GM12878 (cell line): ENCODE measurements at regions not wholly inside any gene's neighbourhood (a gene's known extent, or its start where the extent isn't known, plus 50 kb on each side); places are given as distances from the start of the nearest gene placed in this dataset.

ENCODE experiments used
- ATAC-seq: fragments of 200-7000 bp; cut with Tn5 transposase; 3 replicates; pipeline ENCODE4 v1.9.1; 2020; ENCODE audit warnings: mild to moderate bottlenecking, moderate library complexity
- BruUV-seq: library from RNA; stranded (reverse); fragments of 400-500 nt; replicated peaks from 2 replicates; lab custom pipeline; 2021; lab: Mats Ljungman, UMichigan
- CTCF ChIA-PET: fragments of 300-600 bp; sonication (Branson Sonifier 250); formaldehyde crosslinking; extraction: SDS; loops from one replicate; lab custom pipeline; 2021; ENCODE audit warnings: inconsistent platforms; lab: Yijun Ruan, JAX
- POLR2A ChIA-PET: fragments of 350-600 bp; formaldehyde crosslinking; extraction: SDS; loops from one replicate; lab custom pipeline; 2021; ENCODE audit warnings: inconsistent platforms; lab: Charles Lee
- RAD21 ChIA-PET: fragments of 300-600 bp; sonication (Branson Sonifier 250); formaldehyde crosslinking; loops from one replicate; lab custom pipeline; 2023; ENCODE audit warnings: antibody characterized with exemption; ENCODE audit not compliant: unreplicated experiment; lab: Charles Lee
- SMC1A ChIA-PET: fragments of 300-600 bp; sonication (Branson Sonifier 250); formaldehyde crosslinking; loops from one replicate; lab custom pipeline; 2023; ENCODE audit not compliant: unreplicated experiment, uncharacterized antibody; lab: Charles Lee
- DNase-seq: peaks from one replicate; pipeline ENCODE4 v3.0.0-alpha.2; 2011; ENCODE audit warnings: low read depth, low spot score
- FAIRE-seq: peaks from 3 replicates; lab custom pipeline; 2011; peaks lifted over from hg19 to GRCh38; lab: Jason Lieb, UNC
- H2AFZ ChIP-seq: 2 replicates; pipeline ENCODE4 v1.6.0; 2011; ENCODE audit warnings: low read depth, low read length, control low read depth; ENCODE audit not compliant: control insufficient read depth
- H3K27ac ChIP-seq: 2 replicates; pipeline ENCODE4 v1.5.1; 2011; ENCODE audit warnings: control low read depth; ENCODE audit not compliant: control insufficient read depth, insufficient read depth
- H3K27me3 ChIP-seq, 2 experiments: replicated peaks in 1 of 2; 2 replicates each; pipeline versions ENCODE4 v1.6.0 to v1.6.1; 2011; ENCODE audit warnings: low read length in 1 of 2; ENCODE audit not compliant: control insufficient read depth in 2 of 2, insufficient read depth in 2 of 2
- H3K36me3 ChIP-seq, 2 experiments: 2 replicates each; pipeline ENCODE4 v1.5.1; 2011; ENCODE audit warnings: low read length in 1 of 2; ENCODE audit not compliant: control insufficient read depth in 2 of 2, insufficient read depth in 2 of 2
- H3K4me1 ChIP-seq: 2 replicates; pipeline ENCODE4 v1.6.1; 2011; ENCODE audit warnings: mild to moderate bottlenecking, low read length, moderate library complexity, mixed read lengths; ENCODE audit not compliant: control insufficient read depth, insufficient read depth
- H3K4me2 ChIP-seq: 2 replicates; pipeline ENCODE4 v1.6.0; 2011; ENCODE audit warnings: control low read depth; ENCODE audit not compliant: control insufficient read depth, insufficient read depth
- H3K4me3 ChIP-seq: fragments of 200-600 bp; sonication (generic); 2 replicates; pipeline ENCODE4 v1.5.1; 2016
- H3K79me2 ChIP-seq: 2 replicates; pipeline ENCODE4 v1.6.0; 2011; ENCODE audit warnings: low read length; ENCODE audit not compliant: control insufficient read depth, insufficient read depth
- H3K9ac ChIP-seq: 2 replicates; pipeline ENCODE4 v1.8.0; 2011; ENCODE audit warnings: low read length, control low read depth, mixed read lengths; ENCODE audit not compliant: control insufficient read depth, insufficient read depth
- H3K9me3 ChIP-seq: replicated peaks from 3 replicates; pipeline ENCODE4 v1.5.1; 2011; ENCODE audit warnings: mild to moderate bottlenecking, low read length; ENCODE audit not compliant: control insufficient read depth, insufficient read depth
- H4K20me1 ChIP-seq: 2 replicates; pipeline ENCODE4 v1.6.0; 2011; ENCODE audit not compliant: control insufficient read depth, insufficient read depth
- DPF2 ChIP-seq: fragments of 450-650 bp; IDR thresholded peaks from 2 replicates; pipeline ENCODE4 v1.6.1; 2017; ENCODE audit warnings: mild to moderate bottlenecking
- EGR1 ChIP-seq, 2 experiments: IDR thresholded peaks; 1 replicate in 1 of 2; 2 replicates in 1 of 2; pipeline ENCODE4 v1.6.1; 2011 to 2012; ENCODE audit warnings: low read depth in 2 of 2, low read length in 2 of 2, borderline replicate concordance in 1 of 2, mild to moderate bottlenecking in 1 of 2, moderate library complexity in 1 of 2
- EZH2 ChIP-seq: IDR thresholded peaks from 2 replicates; pipeline ENCODE4 v1.6.1; 2012; ENCODE audit warnings: low read depth, mild to moderate bottlenecking, control low read depth, inconsistent platforms, low read length, borderline replicate concordance; ENCODE audit not compliant: control insufficient read depth
- FOXK2 ChIP-seq: fragments of 450-650 bp; IDR thresholded peaks from 2 replicates; pipeline ENCODE4 v1.6.1; 2017; ENCODE audit warnings: mild to moderate bottlenecking, moderate library complexity
- HCFC1 ChIP-seq: fragments of 150-350 bp; IDR thresholded peaks from 2 replicates; pipeline ENCODE4 v1.6.1; 2014; ENCODE audit warnings: low read length
- HDAC2 ChIP-seq: fragments of 200-600 bp; sonication (generic); IDR thresholded peaks from 2 replicates; pipeline ENCODE4 v1.6.1; 2017
- JUNB ChIP-seq: IDR thresholded peaks from 2 replicates; pipeline ENCODE4 v1.6.1; 2016; ENCODE audit warnings: antibody characterized with exemption, mild to moderate bottlenecking
- PAX8 ChIP-seq: fragments of 450-650 bp; IDR thresholded peaks from 2 replicates; pipeline ENCODE4 v1.6.1; 2017; ENCODE audit warnings: mild to moderate bottlenecking, moderate library complexity
- PML ChIP-seq: IDR thresholded peaks from 2 replicates; pipeline ENCODE4 v1.6.1; 2012; ENCODE audit warnings: low read length, inconsistent platforms
- RCOR1 ChIP-seq: conservative IDR thresholded peaks from 2 replicates; pipeline ENCODE4 v1.6.1; 2012; ENCODE audit warnings: low read depth, low read length, improper control_type of control experiment
- RFX5 ChIP-seq: IDR thresholded peaks from 2 replicates; pipeline ENCODE4 v1.6.1; 2011; ENCODE audit warnings: low read depth, low read length, improper control_type of control experiment
- SIN3A ChIP-seq: IDR thresholded peaks from 2 replicates; pipeline ENCODE4 v1.6.1; 2012; ENCODE audit warnings: low read depth, low read length, improper control_type of control experiment
- SP1 ChIP-seq: IDR thresholded peaks from one replicate; pipeline ENCODE4 v1.6.1; 2011; ENCODE audit warnings: low read depth, low read length
- STAT3 ChIP-seq: IDR thresholded peaks from 2 replicates; pipeline ENCODE4 v1.6.1; 2011; ENCODE audit warnings: low read depth, low read length, improper control_type of control experiment
- TAF1 ChIP-seq: IDR thresholded peaks from 2 replicates; pipeline ENCODE4 v1.6.1; 2011; ENCODE audit warnings: mild to moderate bottlenecking, low read depth, low read length, borderline replicate concordance
- YY1 ChIP-seq: IDR thresholded peaks from 2 replicates; pipeline ENCODE4 v1.6.1; 2011; ENCODE audit warnings: low read depth, mild to moderate bottlenecking, low read length
- WGBS: methylation state at CpG from one replicate; pipeline ENCODE4 v1.1.6; 2016; ENCODE audit warnings: low lambda C conversion rate; ENCODE audit not compliant: insufficient replicate concordance, insufficient coverage; ENCODE audit errors: missing lambda C conversion rate; 5-methylcytosine and 5-hydroxymethylcytosine counted together
- in situ Hi-C: fragments of 300-500 bp; cut with MboI; formaldehyde crosslinking; loops from 9 replicates; pipeline ENCODE4 v1.14.3; 2018; ENCODE audit warnings: mixed read lengths
- intact Hi-C: fragments of 100-400 bp; cut with micrococcal nuclease; formaldehyde crosslinking; loops from one replicate; pipeline ENCODE4 v1.14.2; 2022; ENCODE audit not compliant: unreplicated experiment
- TF ChIP-seq, protein P1 (sequence below): fragments of 450-650 bp; IDR thresholded peaks from 2 replicates; pipeline ENCODE4 v1.6.1; 2017; ENCODE audit warnings: mild to moderate bottlenecking, moderate library complexity
- TF ChIP-seq, protein P2 (sequence below): IDR thresholded peaks from 2 replicates; pipeline ENCODE4 v1.6.1; 2012; ENCODE audit warnings: low read depth, low read length, improper control_type of control experiment

DNA sequence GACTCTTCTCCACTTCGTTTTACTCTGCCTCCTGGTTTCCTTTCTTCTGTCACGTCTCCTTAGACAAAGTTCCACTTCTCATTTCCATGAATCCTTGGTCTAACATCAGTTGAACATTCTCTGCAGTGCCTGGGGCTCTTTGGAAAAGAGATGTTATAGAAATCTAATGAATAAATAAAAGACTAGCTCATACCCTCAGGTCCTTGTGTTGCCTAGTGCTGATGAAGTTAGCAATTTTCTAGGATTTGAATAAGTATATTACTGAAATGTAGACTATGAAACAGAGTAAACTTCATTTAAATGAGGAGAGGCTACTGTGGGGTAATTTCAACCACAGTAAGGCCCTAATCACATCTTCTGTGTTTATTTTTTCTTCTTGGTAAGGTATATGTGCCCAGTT is 146.9 kb upstream of the CADPS start (continued):
- TF ChIP-seq, protein P1, sequence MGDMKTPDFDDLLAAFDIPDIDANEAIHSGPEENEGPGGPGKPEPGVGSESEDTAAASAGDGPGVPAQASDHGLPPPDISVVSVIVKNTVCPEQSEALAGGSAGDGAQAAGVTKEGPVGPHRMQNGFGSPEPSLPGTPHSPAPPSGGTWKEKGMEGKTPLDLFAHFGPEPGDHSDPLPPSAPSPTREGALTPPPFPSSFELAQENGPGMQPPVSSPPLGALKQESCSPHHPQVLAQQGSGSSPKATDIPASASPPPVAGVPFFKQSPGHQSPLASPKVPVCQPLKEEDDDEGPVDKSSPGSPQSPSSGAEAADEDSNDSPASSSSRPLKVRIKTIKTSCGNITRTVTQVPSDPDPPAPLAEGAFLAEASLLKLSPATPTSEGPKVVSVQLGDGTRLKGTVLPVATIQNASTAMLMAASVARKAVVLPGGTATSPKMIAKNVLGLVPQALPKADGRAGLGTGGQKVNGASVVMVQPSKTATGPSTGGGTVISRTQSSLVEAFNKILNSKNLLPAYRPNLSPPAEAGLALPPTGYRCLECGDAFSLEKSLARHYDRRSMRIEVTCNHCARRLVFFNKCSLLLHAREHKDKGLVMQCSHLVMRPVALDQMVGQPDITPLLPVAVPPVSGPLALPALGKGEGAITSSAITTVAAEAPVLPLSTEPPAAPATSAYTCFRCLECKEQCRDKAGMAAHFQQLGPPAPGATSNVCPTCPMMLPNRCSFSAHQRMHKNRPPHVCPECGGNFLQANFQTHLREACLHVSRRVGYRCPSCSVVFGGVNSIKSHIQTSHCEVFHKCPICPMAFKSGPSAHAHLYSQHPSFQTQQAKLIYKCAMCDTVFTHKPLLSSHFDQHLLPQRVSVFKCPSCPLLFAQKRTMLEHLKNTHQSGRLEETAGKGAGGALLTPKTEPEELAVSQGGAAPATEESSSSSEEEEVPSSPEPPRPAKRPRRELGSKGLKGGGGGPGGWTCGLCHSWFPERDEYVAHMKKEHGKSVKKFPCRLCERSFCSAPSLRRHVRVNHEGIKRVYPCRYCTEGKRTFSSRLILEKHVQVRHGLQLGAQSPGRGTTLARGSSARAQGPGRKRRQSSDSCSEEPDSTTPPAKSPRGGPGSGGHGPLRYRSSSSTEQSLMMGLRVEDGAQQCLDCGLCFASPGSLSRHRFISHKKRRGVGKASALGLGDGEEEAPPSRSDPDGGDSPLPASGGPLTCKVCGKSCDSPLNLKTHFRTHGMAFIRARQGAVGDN = no peak
- TF ChIP-seq RFX5 = no peak

DNA sequence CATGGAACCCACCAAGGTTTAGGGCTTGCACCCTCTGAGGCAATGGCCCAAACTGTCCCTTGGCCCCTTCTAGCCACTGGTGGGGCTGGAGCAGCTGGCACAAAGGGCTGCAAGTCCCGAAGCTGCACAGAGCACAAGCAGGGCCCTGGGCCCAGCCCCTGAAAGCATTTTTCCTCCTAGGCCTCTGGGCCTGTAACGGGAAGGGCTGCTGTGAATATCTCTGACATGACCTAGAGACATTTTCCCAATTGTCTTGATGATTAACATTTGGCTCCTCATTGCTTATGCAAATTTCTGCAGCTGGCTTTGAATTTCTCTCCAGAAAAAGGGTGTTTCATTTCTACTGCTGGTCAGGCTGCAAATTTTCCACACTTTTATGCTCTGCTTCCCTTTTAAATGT is 151.5 kb upstream of the CADPS start:
- Histone ChIP-seq H3K27ac (no peak overlapping the region), H4K20me1 (no peaks in the 10 kb centered on the region), H3K4me1 (no peaks in the 10 kb centered on the region), H3K27me3 (no peaks in the 10 kb centered on the region), H3K9me3 (no peaks in the 10 kb centered on the region), H3K36me3 (no peaks in the 10 kb centered on the region), H3K4me2 (no peak overlapping the region), H2AFZ (no peak overlapping the region), H3K9ac (no peak overlapping the region), H3K4me3 (no peak overlapping the region), H3K79me2 (no peaks in the 10 kb centered on the region)
- ChIA-PET SMC1A (no interaction called here), RAD21 (no interaction called here), CTCF (no interaction called here), POLR2A (no interaction called here)
- ATAC-seq (no peak), DNase-seq (no peak), FAIRE-seq (no peak)
- WGBS = 7% methylated on average over 2 of the region's 2 CpGs
- intact Hi-C loops = no loop called here
- no TSS peak for BruUV-seq
- TF ChIP-seq SIN3A (no peak), TAF1 (no peak), PML (no peak), YY1 (no peak), EZH2 (no peak), FOXK2 (no peak), DPF2 (no peak), JUNB (no peak), SP1 (no peak), HDAC2 (no peak), EGR1 (IDR thresholded peaks at IDR 0.05; ENCODE audit: borderline replicate concordance in 1 of 2, low read depth in 2 of 2, low read length in 2 of 2) (no peak), PAX8 (no peak), RCOR1 (no peak), HCFC1 (no peak), STAT3 (no peak), RFX5 (no peak)
- TF ChIP-seq, protein P2, sequence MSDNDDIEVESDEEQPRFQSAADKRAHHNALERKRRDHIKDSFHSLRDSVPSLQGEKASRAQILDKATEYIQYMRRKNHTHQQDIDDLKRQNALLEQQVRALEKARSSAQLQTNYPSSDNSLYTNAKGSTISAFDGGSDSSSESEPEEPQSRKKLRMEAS = no peak
- in situ Hi-C loops = no loop called here
